A673 (cell line): ENCODE measurements at regions not wholly inside any gene's neighbourhood (a gene's known extent, or its start where the extent isn't known, plus 50 kb on each side); places are given as distances from the start of the nearest gene placed in this dataset.

ENCODE experiments used
- BruUV-seq: library from RNA; stranded (reverse); fragments of 400-500 nt; replicated peaks from 2 replicates; lab custom pipeline; 2021; lab: Mats Ljungman, UMichigan
- CTCF ChIA-PET: fragments of 300-600 bp; sonication (Branson Sonifier 250); formaldehyde crosslinking; loops from one replicate; lab custom pipeline; 2022; ENCODE audit warnings: antibody characterized with exemption; lab: Charles Lee
- POLR2A ChIA-PET: fragments of 300-600 bp; sonication (Branson Sonifier 250); formaldehyde crosslinking; loops from one replicate; lab custom pipeline; 2022; ENCODE audit warnings: antibody characterized with exemption; ENCODE audit not compliant: low non-redundant PET; lab: Charles Lee
- DNase-seq: peaks from one replicate; pipeline ENCODE4 v3.0.0-alpha.2; 2015; ENCODE audit warnings: low spot score
- H3K27ac ChIP-seq: fragments of 200-600 bp; sonication (generic); 2 replicates; pipeline ENCODE4 v1.5.1; 2016; ENCODE audit warnings: mixed run types, low read depth, mild to moderate bottlenecking, mixed read lengths, antibody characterized with exemption, low read length; ENCODE audit not compliant: poor library complexity, severe bottlenecking
- H3K27me3 ChIP-seq: fragments of 200-600 bp; sonication (generic); replicated peaks from 2 replicates; pipeline ENCODE4 v1.6.1; 2017; ENCODE audit warnings: mixed run types, low read depth, mild to moderate bottlenecking, mixed read lengths, antibody characterized with exemption, low read length; ENCODE audit not compliant: insufficient read depth, poor library complexity
- H3K36me3 ChIP-seq: fragments of 200-600 bp; sonication (generic); 2 replicates; pipeline ENCODE4 v1.6.1; 2016; ENCODE audit warnings: mixed run types, mild to moderate bottlenecking, mixed read lengths, antibody characterized with exemption, low read length; ENCODE audit not compliant: insufficient read depth, poor library complexity, severe bottlenecking
- H3K4me1 ChIP-seq: fragments of 200-600 bp; sonication (generic); 2 replicates; pipeline ENCODE4 v1.6.1; 2017; ENCODE audit warnings: mixed run types, mild to moderate bottlenecking, mixed read lengths, antibody characterized with exemption, low read length; ENCODE audit not compliant: insufficient read depth, poor library complexity, severe bottlenecking
- H3K4me3 ChIP-seq: fragments of 200-600 bp; sonication (generic); 2 replicates; pipeline ENCODE4 v1.5.1; 2016; ENCODE audit warnings: low read depth, mixed run types, mild to moderate bottlenecking, mixed read lengths, low read length; ENCODE audit not compliant: poor library complexity, severe bottlenecking
- H3K9me3 ChIP-seq: fragments of 200-600 bp; sonication (generic); 2 replicates; pipeline ENCODE4 v1.6.1; 2016; ENCODE audit warnings: mixed run types, low read depth, mild to moderate bottlenecking, mixed read lengths, antibody characterized with exemption, low read length; ENCODE audit not compliant: poor library complexity, severe bottlenecking
- CTCF ChIP-seq: fragments of 300-800, 200-600 bp; sonication (generic); conservative IDR thresholded peaks from 2 replicates; pipeline ENCODE4 v1.5.1; 2017; ENCODE audit warnings: low read depth, mild to moderate bottlenecking, antibody characterized with exemption, low read length, moderate library complexity, mixed read lengths
- EZH2 ChIP-seq: fragments of 200-600 bp; sonication (generic); IDR thresholded peaks from 2 replicates; pipeline ENCODE4 v1.6.1; 2017; ENCODE audit warnings: borderline replicate concordance, low read depth, mild to moderate bottlenecking, mixed read lengths, antibody characterized with exemption, low read length; ENCODE audit not compliant: poor library complexity, severe bottlenecking
- intact Hi-C: fragments of 100-400 bp; cut with micrococcal nuclease; formaldehyde crosslinking; loops from one replicate; pipeline ENCODE4 v1.10.0; 2022; ENCODE audit not compliant: unreplicated experiment

DNA sequence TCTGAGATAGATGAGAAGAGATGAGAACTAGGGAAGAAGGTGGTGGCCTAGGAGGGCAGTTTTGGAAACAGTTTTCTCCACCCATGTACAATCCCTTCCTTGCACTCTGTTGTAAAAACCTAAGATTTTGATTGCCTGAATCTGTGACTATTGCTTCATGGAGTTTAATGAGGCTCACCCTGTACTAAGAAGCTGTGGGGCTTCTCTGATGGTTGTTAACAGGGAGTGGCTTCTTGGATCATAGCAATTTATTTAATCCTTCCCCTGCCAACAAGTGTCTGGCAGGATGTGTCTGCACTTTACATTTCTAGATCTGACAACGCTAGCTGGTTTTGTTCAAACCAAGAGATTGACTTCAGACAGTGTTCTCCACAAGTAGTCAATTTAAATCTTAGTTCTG lies 74.7 kb upstream of the C5orf46 start:
- BruUV-seq, result no TSS peak
- no peak overlapping the region for H3K27ac ChIP-seq
- H3K27me3 ChIP-seq, result peaks cover 44% of the 10 kb centered on the region
- CTCF ChIA-PET, result no interaction called here
- H3K9me3 ChIP-seq, result no peaks in the 10 kb centered on the region
- no peak overlapping the region for H3K4me3 ChIP-seq
- no peak for DNase-seq
- H3K36me3 ChIP-seq, result no peaks in the 10 kb centered on the region
- H3K4me1 ChIP-seq, result no peaks in the 10 kb centered on the region
- POLR2A ChIA-PET, result no interaction called here
- no peak for TF ChIP-seq EZH2
- no peak for TF ChIP-seq CTCF
- intact Hi-C loops, result no loop called here

DNA sequence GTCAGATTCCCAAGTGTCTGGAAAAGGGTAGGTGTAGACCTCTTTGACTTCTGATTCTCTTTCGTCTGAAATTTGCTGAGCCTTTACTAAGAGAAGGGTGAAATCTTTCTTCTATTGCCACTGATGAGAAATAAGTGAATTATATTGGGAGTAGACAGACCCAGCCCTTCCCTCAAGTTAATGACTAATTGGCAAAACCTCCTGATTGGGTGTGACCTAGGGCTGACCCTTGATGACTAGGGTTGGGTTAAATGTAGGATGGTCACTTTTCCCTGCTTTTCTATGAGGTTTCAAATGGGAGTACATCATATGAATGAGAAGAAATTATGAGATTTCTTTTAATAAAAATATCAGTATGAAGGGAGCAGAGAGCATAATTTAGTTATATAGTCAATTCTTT lies 73.4 kb upstream of the C5orf46 start:
- no TSS peak for BruUV-seq
- CTCF ChIA-PET, result no interaction called here

DNA sequence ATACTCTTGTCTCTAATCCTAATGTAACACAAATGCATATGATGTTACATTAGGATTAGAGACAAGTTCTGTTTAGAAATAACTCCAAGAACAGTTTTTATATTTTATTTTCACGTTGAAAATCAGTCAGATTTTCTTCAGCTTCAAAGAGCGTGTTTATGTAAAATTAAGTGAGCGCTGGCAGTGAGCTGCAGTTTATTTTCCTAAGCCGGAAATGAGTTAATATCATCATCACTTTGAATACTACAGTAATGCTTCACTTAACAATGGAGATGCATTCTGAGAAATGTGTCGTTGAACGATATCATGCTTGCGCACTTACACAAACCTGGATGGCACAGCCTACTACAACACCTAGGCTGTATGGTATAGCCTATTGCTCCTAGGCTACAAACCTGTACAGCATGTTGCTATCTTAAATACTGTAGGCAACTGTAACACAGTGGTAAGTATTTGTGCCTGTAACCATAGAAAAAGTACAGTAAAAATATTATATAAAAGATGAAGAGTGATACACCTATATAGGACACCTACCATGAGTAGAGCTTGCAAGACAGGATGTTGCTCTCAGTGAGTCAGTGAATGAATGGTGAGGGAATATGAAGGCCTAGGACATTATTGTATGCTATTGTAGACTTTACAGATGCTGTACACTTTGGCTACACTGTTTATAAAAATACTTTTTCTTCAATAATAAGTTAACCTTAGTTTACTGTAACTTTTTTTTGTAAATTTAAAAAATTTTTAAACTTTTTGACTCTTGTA lies 65.9 kb upstream of the C5orf46 start:
- peaks cover 3% of the 10 kb centered on the region for H3K27me3 ChIP-seq
- no peak overlapping the region for H3K4me3 ChIP-seq
- DNase-seq, result no peak
- TF ChIP-seq EZH2 (no peak), CTCF (no peak)
- no peaks in the 10 kb centered on the region for H3K9me3 ChIP-seq
- ChIA-PET CTCF (no interaction called here), POLR2A (no interaction called here)
- H3K36me3 ChIP-seq, result no peaks in the 10 kb centered on the region
- H3K4me1 ChIP-seq, result no peaks in the 10 kb centered on the region
- no peak overlapping the region for H3K27ac ChIP-seq
- BruUV-seq, result no TSS peak
- intact Hi-C loops, result no loop called here

More for the DNA sequence above, 73.4 kb upstream of the C5orf46 start:
- Histone ChIP-seq H3K9me3 (no peaks in the 10 kb centered on the region), H3K27me3 (peaks cover 31% of the 10 kb centered on the region), H3K4me3 (no peak overlapping the region), H3K36me3 (no peaks in the 10 kb centered on the region), H3K4me1 (no peaks in the 10 kb centered on the region), H3K27ac (no peak overlapping the region)
- intact Hi-C loops, result no loop called here
- TF ChIP-seq CTCF, result no peak
- TF ChIP-seq EZH2, result no peak
- POLR2A ChIA-PET, result no interaction called here
- no peak for DNase-seq
